ENCODE measurements at regions not wholly inside any gene's neighbourhood (a gene's known extent, or its start where the extent isn't known, plus 50 kb on each side); places are given as distances from the start of the nearest gene placed in this dataset.

- H3K4me3 ChIP-seq: no peak overlapping the region
- ChIA-PET CTCF (interaction anchor here (1.1 kb wide), 1 partner anchor 38 kb away, joined by 3 read pairs; no protein-coding TSS in a partner anchor), SMC1A (ENCODE audit: uncharacterized antibody, unreplicated experiment) (no interaction called here), RAD21 (ENCODE audit: unreplicated experiment) (no interaction called here), POLR2A (no interaction called here)
- FAIRE-seq (no peak), ATAC-seq (no peak), DNase-seq (ENCODE audit: low read depth, low spot score) (no peak)
- no TSS peak for BruUV-seq (replicated peaks)
- 0% methylated on average over 2 of the region's 2 CpGs for WGBS (ENCODE audit: insufficient coverage, insufficient replicate concordance, low lambda C conversion rate, missing lambda C conversion rate)
- H4K20me1 ChIP-seq (ENCODE audit: control insufficient read depth, insufficient read depth): no peaks in the 10 kb centered on the region
- intact Hi-C loops (cut with micrococcal nuclease; ENCODE audit: unreplicated experiment) (no loop called here), in situ Hi-C loops (cut with MboI) (no loop called here)
- H3K27me3 ChIP-seq (replicated peaks in 1 of 2; ENCODE audit: control insufficient read depth in 2 of 2, insufficient read depth in 2 of 2, low read length in 1 of 2): no peaks in the 10 kb centered on the region
- no peak overlapping the region for H3K27ac ChIP-seq (ENCODE audit: control insufficient read depth, insufficient read depth)
- no peaks in the 10 kb centered on the region for H3K9me3 ChIP-seq (replicated peaks; ENCODE audit: control insufficient read depth, insufficient read depth, low read length)
- no peak overlapping the region for H3K4me2 ChIP-seq (ENCODE audit: control insufficient read depth, insufficient read depth)
- no peak overlapping the region for H3K9ac ChIP-seq (ENCODE audit: control insufficient read depth, insufficient read depth, low read length)
- no peaks in the 10 kb centered on the region for H3K36me3 ChIP-seq (ENCODE audit: control insufficient read depth in 2 of 2, insufficient read depth in 2 of 2, low read length in 1 of 2)
- H3K79me2 ChIP-seq (ENCODE audit: control insufficient read depth, insufficient read depth, low read length): no peaks in the 10 kb centered on the region
- no peak overlapping the region for H2AFZ ChIP-seq (ENCODE audit: control insufficient read depth, low read depth, low read length)
- H3K4me1 ChIP-seq (ENCODE audit: control insufficient read depth, insufficient read depth, low read length): no peaks in the 10 kb centered on the region
- TF ChIP-seq E4F1 (IDR thresholded peaks at IDR 0.05; ENCODE audit: borderline replicate concordance, partially characterized antibody) (no peak), NBN (IDR thresholded peaks at IDR 0.05) (no peak), REST (IDR thresholded peaks at IDR 0.05; ENCODE audit: low read depth, low read length) (no peak), ATF3 (IDR thresholded peaks at IDR 0.05; ENCODE audit: borderline replicate concordance, extremely low read depth, low read depth, low read length) (no peak), ETV6 (conservative IDR thresholded peaks at IDR 0.05 in 1 of 2, IDR thresholded peaks at IDR 0.05 in 1 of 2; ENCODE audit: borderline replicate concordance in 1 of 2, low read depth in 1 of 2) (no peak), GABPA (IDR thresholded peaks at IDR 0.05; ENCODE audit: low read depth) (no peak), IKZF1 (conservative IDR thresholded peaks at IDR 0.05) (no peak), BMI1 (IDR thresholded peaks at IDR 0.05; ENCODE audit: borderline replicate concordance) (no peak), TBL1XR1 (IDR thresholded peaks at IDR 0.05; ENCODE audit: low read depth, low read length) (no peak), IRF5 (IDR thresholded peaks at IDR 0.05; ENCODE audit: borderline replicate concordance) (no peak), MEF2B (IDR thresholded peaks at IDR 0.05; ENCODE audit: partially characterized antibody, poor library complexity, severe bottlenecking) (no peak), SMC3 (IDR thresholded peaks at IDR 0.05; ENCODE audit: borderline replicate concordance, low read length) (no peak), MTA2 (IDR thresholded peaks at IDR 0.05; ENCODE audit: low read depth) (no peak), ZNF207 (IDR thresholded peaks at IDR 0.05; ENCODE audit: borderline replicate concordance) (no peak), ZNF217 (IDR thresholded peaks at IDR 0.05) (no peak)
- TF ChIP-seq, protein P1, sequence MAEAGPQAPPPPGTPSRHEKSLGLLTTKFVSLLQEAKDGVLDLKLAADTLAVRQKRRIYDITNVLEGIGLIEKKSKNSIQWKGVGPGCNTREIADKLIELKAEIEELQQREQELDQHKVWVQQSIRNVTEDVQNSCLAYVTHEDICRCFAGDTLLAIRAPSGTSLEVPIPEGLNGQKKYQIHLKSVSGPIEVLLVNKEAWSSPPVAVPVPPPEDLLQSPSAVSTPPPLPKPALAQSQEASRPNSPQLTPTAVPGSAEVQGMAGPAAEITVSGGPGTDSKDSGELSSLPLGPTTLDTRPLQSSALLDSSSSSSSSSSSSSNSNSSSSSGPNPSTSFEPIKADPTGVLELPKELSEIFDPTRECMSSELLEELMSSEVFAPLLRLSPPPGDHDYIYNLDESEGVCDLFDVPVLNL (IDR thresholded peaks at IDR 0.05; ENCODE audit: low read depth, low read length): no peak
Measured at GRCh38 chr13:85497652-85498051, 301.6 kb downstream of the SLITRK6 start.
